CD4-positive, alpha-beta T cell treated with Interleukin-17A for 1 hour (primary cell): ENCODE measurements at regions not wholly inside any gene's neighbourhood (a gene's known extent, or its start where the extent isn't known, plus 50 kb on each side); places are given as distances from the start of the nearest gene placed in this dataset.
"Not testable (repeated sequence)": the region's sequence is repeated elsewhere in the genome, so short reads cannot be mapped to it uniquely, and the experiment has no call there.

Experiments
- DNase-seq: peaks from one replicate; pipeline ENCODE4 v3.0.0-alpha.2; 2020

DNA sequence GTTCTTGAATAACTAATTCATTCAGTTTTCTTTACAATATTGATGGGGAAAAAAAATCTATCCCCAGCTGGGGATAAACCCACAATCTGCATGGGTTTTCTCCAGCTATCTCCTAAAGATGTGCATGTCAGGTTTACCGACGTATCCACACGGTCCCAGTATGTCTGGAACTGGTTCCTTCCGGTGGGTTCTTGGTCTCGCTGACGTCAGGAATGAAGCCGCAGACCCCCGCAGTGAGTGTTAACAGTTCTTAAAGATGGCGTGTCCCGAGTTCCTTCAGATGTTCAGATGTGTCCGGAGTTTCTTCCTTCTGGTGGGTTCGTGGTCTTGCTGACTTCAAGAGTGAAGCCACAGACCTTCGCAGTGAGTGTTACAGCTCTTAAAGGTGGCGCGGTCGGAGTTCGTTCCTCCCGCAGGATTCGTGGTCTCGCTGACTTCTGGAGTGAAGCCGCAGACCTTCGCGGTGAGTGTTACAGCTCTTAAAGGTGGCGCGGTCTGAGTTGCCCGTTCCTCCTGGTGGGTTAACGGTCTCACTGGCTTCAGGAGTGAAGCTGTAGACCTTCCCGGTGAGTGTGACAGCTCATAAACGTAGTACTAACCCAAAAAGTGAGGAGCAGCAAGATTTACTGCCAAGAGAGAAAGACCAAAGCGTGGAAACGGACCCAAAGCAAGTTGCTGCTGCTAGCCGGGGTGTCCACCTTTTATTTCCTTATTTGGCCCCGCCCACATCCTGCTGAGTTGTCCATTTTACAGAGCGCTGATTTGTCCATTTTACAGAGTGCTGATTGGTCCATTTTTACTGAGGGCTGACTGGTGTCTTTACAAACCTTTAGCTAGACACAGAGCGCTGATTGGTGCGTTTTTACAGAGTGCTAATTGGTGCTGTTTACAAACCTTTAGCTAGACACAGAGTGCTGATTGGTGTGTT, 195.1 kb upstream of the NR2F2 start:
- DNase-seq = no peak

DNA sequence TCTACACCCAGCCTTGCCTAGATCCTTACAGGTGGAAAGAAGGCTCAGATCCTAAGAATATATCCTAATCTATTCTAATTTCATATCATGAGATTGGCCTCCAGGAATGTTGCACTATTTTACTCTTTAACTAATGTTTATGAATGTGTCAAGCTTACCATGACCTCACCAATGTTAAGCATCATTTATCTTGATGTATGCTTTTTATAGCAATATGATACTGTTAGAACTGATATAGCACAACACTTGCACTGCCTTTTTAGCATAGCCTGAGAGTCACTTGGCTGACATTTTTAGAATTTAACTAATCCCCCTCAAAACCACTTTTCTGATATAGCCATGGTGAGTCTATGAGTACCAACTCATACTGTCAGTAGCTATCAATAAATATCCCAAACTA, 191.5 kb upstream of the NR2F2 start:
- DNase-seq = no peak

GRCh38 chr15:96142498-96142897, 188.0 kb upstream of the NR2F2 start:
- DNase-seq = no peak

DNA sequence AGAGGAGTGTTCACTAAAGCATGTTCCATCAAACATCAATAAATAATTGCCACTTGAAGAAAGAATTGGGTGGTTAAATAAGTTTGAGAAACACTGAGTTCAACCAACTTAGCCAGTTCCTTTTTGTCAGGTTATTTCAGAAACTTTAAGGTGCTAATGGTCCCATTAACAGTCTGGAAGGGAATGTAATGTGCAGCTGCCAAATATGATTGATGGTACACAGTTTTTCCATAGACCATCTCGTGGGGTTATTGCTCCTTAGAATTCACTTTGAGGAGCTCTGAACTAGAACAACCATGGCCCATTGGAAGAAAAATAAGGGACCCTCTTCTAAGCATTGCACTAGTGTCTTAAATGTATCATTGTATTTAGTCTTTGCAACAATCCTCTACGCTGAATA, 185.8 kb upstream of the NR2F2 start:
- no peak for DNase-seq

DNA sequence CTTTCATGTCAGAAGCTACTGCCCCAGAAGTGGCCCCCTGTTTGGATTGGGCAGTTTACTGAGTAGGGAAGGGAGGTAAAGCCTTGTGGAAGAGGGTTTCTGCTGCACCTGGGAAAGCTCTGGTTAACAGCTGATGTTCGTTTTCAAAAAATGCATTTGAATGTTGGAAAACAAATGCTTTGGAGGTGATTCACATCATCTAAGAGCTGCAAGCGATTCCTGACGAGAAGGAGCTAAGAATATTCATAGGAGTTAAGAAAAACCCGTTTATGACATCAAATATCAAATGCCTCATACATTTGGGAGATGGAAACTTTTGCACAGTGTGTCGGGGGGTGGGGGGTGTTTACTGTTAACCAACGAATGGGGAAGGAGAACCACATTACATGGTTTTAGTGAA, 183.8 kb upstream of the NR2F2 start:
- no peak for DNase-seq

- no peak for DNase-seq
Observed at GRCh38 chr15:96147267-96147666, 183.2 kb upstream of the NR2F2 start.

DNA sequence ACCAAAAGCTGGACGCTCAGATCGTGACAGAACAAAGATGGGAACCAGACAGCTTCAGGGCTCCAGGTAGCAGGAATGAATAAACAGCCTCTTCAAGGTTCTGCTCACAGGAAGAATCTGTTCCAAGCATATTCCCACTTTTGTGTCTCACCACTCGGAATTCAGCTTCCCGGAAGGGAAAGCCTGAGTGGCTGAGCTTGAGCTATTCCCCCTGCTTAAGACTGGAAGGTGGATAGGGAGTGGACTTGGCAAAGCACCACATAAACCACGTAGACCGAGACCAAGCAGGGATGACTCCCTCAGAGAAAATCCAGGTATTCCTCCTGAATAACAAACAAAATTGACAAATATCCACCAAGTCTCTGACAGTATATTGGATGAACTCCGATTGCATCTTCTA, 180.2 kb upstream of the NR2F2 start:
- DNase-seq = no peak

- DNase-seq = not testable (repeated sequence)
Observed at GRCh38 chr15:96151749-96152148, 178.8 kb upstream of the NR2F2 start.

GRCh38 chr15:96153929-96154328, 176.6 kb upstream of the NR2F2 start:
- no peak for DNase-seq

- no peak for DNase-seq
Observed at GRCh38 chr15:96158938-96159337, 171.6 kb upstream of the NR2F2 start.

DNA sequence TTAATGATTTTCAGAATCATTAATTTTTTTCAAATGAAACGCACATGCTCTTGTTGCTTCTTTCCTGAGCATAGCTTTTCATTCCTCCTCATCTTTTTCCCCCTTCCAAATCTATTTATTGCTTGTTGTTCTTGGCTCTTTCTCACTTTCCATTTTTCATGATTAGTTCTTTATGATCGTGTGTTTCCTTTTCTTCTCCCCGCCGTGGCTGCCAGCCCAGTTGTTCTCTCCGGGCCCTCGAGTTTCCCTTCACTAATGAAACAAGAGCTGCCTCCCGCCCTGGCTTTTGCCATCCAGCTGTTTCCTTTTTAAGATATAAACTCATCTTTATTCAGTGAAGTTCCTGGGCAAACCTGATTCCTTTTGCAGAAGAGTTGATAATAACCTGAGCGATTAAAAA, 170.2 kb upstream of the NR2F2 start:
- DNase-seq = no peak

- no peak for DNase-seq
Observed at GRCh38 chr15:96160800-96161199, 169.7 kb upstream of the NR2F2 start.

- DNase-seq = no peak
Observed at GRCh38 chr15:96162322-96162721, 168.2 kb upstream of the NR2F2 start.

DNA sequence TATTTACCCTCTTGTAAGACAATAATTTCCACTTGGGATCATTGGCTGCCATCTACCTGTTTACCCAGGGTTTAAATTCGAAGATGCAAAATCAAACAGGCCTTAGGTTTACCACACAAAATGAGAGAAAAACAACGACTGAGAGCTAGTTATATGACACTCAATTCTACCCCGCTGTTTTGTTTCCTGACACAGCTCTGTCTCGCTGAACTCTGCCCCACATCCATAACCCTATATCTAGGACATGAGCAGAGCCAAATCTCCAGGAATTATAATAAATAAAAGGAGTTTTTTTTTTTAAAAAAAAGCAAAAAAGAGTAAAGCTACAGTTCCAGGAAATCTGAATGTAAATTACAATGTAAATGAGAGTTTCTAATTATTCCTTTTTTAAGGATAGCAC, 165.4 kb upstream of the NR2F2 start:
- no peak for DNase-seq

DNA sequence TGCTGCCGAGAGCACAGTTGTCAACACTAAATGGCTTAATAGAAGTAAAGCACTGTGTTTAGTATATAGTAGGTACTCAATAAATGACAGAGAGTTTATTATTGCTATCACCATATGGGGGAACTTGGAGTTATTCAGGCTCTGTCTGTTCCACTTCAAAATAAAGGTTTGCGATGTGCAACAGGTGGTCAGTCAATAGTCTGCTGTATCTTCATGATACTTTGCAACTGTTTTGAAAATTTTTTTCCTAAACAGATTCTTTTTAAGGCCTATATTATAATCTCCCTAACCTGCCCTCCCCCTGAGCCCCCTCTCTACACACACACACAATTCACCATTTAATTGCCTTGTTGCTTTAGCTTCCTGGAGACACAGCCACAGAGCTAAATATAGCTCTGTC, 164.7 kb upstream of the NR2F2 start:
- DNase-seq = no peak

GRCh38 chr15:96166223-96167200, 164.0 kb upstream of the NR2F2 start:
- DNase-seq = no peak

- not testable (repeated sequence) for DNase-seq
Observed at GRCh38 chr15:96170616-96170978, 159.9 kb upstream of the NR2F2 start.

DNA sequence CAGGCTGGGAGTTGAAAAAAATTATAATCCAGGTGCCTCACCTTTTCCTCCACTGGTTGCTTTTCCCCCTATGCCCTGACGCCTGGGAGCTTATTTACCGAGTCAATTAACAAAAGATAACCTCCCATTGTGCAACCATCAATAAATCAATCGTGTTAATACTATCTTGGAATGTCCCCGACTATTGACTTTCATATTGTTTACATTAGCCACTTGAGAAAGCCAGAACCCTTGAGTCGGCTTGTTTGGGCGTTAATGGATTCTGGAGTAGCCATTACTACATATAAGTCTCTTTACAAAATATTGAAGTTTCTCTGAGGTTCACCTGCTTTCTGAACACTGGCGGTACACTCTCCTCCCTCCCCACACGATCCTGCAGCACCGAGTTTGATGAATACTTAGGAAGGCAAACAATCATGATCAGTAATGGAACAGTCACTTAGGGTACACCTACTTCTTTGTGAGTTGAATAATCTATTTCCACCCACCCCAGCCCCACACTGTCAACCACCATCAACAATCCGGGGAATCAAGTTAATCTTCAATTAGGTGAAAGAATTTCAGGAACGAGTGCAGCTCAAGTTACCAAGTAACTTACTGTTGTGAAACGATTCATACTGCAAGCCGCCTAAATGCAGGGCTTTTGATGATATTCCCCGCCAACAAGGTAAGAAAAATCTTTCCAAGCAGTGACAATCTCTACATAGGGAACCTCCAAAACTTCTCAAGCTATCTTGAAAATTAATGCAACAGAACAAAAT, 159.3 kb upstream of the NR2F2 start:
- no peak for DNase-seq

- DNase-seq = no peak
Observed at GRCh38 chr15:96171853-96172296, 158.6 kb upstream of the NR2F2 start.

DNA sequence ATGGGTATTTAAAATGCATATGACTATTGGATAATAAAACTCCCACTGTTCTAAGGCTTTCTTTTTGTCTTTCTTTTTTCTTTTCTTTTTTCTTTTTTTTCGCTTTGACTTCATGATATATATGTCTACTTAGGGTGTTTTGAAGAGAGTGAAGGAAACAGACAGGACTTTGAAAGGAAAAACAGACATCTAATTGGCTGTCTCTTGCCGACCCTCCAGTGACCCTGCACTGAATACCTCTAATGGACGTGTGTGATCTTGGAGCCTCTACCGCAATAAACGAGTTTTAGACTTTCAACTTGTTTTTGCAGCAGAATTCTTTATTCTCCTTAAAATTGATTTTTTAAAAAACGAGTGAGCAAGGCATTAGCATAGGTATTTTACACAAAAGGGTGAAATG, 158.1 kb upstream of the NR2F2 start:
- DNase-seq = no peak

DNA sequence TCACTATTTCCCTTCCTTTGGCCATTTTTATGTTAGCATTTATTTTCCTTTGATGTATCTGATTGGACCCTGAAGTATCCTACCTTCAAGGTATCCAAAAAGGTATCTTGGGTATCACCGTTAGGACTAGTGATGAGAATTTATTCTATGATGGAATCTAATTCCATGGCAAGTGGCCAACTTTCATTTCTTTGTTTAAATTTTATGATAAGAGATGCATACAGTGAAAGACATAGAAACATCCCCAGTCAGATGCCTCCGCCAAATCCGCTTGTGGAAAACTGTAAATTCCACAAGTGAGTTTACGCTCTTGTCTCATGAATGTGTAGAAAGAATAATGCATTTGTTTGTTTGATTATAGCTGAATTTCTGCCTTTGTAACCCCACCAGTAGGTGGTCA, 153.7 kb upstream of the NR2F2 start:
- DNase-seq = no peak

GRCh38 chr15:96177279-96177678, 153.2 kb upstream of the NR2F2 start:
- no peak for DNase-seq
